Panc1 (cell line): ENCODE measurements at regions not wholly inside any gene's neighbourhood (a gene's known extent, or its start where the extent isn't known, plus 50 kb on each side); places are given as distances from the start of the nearest gene placed in this dataset.

Experiments used
- TF ChIP-seq, protein P1 (sequence below): fragments of 450-650 bp; IDR thresholded peaks from 2 replicates; pipeline ENCODE4 v1.5.1; 2017; ENCODE audit warnings: mild to moderate bottlenecking
- TF ChIP-seq, protein P2 (sequence below), 2 experiments: IDR thresholded peaks; 2 replicates each; pipeline ENCODE4 v1.6.1; 2011 to 2012; ENCODE audit warnings: low read depth in 2 of 2, control low read depth in 1 of 2, low read length in 1 of 2, mild to moderate bottlenecking in 1 of 2, moderate library complexity in 1 of 2; ENCODE audit not compliant: insufficient read depth in 1 of 2

DNA sequence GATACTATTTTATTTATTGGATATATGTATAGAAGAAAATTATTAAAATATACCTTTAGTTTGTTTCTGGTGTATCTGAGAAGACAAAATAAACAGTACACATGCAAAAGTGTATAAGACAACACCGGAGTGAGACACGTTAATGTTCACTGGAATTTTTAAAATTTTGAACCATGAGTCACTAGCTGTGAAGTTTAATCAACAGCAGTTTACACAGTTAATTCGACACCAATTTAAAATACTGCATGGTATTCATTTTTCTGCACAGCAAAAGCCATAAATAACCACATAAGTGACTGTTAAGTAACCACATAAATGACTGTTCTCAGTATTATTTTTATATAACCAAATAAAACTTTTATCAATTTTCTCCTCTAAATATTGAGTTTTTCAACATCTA lies 418.7 kb upstream of the NBEA start:
- TF ChIP-seq, protein P1, sequence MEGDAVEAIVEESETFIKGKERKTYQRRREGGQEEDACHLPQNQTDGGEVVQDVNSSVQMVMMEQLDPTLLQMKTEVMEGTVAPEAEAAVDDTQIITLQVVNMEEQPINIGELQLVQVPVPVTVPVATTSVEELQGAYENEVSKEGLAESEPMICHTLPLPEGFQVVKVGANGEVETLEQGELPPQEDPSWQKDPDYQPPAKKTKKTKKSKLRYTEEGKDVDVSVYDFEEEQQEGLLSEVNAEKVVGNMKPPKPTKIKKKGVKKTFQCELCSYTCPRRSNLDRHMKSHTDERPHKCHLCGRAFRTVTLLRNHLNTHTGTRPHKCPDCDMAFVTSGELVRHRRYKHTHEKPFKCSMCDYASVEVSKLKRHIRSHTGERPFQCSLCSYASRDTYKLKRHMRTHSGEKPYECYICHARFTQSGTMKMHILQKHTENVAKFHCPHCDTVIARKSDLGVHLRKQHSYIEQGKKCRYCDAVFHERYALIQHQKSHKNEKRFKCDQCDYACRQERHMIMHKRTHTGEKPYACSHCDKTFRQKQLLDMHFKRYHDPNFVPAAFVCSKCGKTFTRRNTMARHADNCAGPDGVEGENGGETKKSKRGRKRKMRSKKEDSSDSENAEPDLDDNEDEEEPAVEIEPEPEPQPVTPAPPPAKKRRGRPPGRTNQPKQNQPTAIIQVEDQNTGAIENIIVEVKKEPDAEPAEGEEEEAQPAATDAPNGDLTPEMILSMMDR, result no peak
- TF ChIP-seq, protein P2, sequence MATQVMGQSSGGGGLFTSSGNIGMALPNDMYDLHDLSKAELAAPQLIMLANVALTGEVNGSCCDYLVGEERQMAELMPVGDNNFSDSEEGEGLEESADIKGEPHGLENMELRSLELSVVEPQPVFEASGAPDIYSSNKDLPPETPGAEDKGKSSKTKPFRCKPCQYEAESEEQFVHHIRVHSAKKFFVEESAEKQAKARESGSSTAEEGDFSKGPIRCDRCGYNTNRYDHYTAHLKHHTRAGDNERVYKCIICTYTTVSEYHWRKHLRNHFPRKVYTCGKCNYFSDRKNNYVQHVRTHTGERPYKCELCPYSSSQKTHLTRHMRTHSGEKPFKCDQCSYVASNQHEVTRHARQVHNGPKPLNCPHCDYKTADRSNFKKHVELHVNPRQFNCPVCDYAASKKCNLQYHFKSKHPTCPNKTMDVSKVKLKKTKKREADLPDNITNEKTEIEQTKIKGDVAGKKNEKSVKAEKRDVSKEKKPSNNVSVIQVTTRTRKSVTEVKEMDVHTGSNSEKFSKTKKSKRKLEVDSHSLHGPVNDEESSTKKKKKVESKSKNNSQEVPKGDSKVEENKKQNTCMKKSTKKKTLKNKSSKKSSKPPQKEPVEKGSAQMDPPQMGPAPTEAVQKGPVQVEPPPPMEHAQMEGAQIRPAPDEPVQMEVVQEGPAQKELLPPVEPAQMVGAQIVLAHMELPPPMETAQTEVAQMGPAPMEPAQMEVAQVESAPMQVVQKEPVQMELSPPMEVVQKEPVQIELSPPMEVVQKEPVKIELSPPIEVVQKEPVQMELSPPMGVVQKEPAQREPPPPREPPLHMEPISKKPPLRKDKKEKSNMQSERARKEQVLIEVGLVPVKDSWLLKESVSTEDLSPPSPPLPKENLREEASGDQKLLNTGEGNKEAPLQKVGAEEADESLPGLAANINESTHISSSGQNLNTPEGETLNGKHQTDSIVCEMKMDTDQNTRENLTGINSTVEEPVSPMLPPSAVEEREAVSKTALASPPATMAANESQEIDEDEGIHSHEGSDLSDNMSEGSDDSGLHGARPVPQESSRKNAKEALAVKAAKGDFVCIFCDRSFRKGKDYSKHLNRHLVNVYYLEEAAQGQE (IDR thresholded peaks at IDR 0.05; ENCODE audit: insufficient read depth in 1 of 2, low read depth in 2 of 2, low read length in 1 of 2), result no peak
